ENCODE measurements at regions not wholly inside any gene's neighbourhood (a gene's known extent, or its start where the extent isn't known, plus 50 kb on each side); places are given as distances from the start of the nearest gene placed in this dataset.
A peak's percentile ranks its signal among the peaks of the same experiment; 100 is the strongest.
"Not testable (repeated sequence)": the region's sequence is repeated elsewhere in the genome, so short reads cannot be mapped to it uniquely, and the experiment has no call there.

DNA sequence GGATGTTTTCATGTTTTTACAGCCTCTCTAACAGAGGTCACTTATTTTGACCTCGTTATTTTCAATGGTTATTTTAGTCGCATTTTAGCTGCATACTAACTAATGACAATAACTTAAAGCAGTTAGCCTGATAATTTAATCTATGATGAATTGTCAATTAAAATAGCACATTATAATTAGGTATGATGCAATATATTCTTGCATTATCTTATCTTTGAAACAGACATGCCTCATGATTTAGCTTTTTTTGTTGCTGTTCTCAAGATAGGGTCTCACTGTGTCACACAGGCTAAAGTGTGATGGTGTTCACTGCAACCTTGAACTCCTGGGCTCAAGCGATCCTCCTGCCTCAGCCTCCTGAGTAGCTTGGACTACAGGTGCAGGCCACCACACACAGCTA, 126.4 kb downstream of the KBTBD2 start:
- no peak for DNase-seq (ENCODE audit: low read depth in 2 of 2, low spot score in 1 of 2)

- DNase-seq (ENCODE audit: low read depth in 2 of 2, low spot score in 1 of 2): no peak
These were observed 128.7 kb downstream of the KBTBD2 start for GRCh38 chr7:32762925-32763293.

DNA sequence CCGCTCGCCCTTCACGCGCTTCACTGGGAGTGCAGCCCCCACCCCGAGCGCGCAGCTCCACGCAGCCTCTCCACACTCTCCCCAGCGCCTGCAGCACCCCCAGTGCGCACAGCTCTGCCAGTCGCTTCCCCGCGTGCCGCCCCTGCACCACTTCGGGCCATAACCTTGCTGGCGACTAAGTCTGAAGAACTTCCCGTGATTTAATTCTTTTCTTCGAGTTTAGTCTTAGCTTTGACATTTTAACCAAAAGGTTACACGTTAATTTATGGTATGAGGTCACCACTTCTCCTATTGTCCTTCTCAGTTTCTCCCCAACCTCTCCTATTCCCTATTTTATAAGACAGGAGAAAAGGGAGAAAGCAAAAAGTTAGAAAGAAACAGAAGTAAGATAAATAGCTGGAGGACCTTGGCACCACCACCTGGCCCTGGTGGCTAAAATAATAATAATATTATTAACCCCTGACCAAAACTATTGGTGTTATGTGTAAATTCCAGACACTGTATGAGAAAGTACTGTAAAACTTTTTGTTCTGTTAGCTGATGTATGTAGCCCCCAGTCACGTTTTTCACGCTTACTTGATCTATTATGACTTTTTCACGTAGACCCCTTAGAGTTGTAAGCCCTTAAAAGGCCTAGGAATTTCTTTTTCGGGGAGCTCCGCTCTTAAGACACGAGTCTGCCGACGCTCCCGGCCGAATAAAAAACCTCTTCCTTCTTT, 129.2 kb downstream of the KBTBD2 start:
- DNase-seq (ENCODE audit: low read depth in 2 of 2, low spot score in 1 of 2): not testable (repeated sequence)

GRCh38 chr7:32761451-32762205, 129.9 kb downstream of the KBTBD2 start:
- no peak for DNase-seq (ENCODE audit: low read depth in 2 of 2, low spot score in 1 of 2)

DNA sequence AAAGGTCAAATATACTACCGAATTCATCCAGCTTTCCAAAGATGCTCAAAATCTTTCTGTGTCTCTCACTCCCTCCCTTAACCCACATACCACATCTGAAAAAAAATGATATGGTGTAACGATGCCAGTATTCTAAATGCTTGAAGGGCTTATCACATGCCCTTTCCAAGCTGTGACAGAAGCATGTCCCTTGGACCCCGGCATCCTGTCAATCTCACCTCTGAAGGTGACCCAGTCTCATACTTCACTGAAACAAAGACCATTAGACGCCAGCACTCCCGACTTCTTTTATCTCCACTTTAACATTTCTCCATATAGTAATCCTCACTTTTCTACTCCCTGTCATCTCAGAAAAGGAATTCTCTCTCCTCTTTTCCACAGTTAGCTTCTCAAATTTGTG, 130.8 kb downstream of the KBTBD2 start:
- DNase-seq (ENCODE audit: low read depth in 2 of 2, low spot score in 1 of 2): not testable (repeated sequence)

GRCh38 chr7:32759859-32760258, 131.7 kb downstream of the KBTBD2 start:
- DNase-seq (ENCODE audit: low read depth in 2 of 2, low spot score in 1 of 2): not testable (repeated sequence)

GRCh38 chr7:32753872-32754271, 137.7 kb downstream of the KBTBD2 start:
- DNase-seq (ENCODE audit: low read depth in 2 of 2, low spot score in 1 of 2): not testable (repeated sequence)

- not testable (repeated sequence) for DNase-seq (ENCODE audit: low read depth in 2 of 2, low spot score in 1 of 2)
These were observed 143.2 kb downstream of the KBTBD2 start for GRCh38 chr7:32748337-32748736.

DNA sequence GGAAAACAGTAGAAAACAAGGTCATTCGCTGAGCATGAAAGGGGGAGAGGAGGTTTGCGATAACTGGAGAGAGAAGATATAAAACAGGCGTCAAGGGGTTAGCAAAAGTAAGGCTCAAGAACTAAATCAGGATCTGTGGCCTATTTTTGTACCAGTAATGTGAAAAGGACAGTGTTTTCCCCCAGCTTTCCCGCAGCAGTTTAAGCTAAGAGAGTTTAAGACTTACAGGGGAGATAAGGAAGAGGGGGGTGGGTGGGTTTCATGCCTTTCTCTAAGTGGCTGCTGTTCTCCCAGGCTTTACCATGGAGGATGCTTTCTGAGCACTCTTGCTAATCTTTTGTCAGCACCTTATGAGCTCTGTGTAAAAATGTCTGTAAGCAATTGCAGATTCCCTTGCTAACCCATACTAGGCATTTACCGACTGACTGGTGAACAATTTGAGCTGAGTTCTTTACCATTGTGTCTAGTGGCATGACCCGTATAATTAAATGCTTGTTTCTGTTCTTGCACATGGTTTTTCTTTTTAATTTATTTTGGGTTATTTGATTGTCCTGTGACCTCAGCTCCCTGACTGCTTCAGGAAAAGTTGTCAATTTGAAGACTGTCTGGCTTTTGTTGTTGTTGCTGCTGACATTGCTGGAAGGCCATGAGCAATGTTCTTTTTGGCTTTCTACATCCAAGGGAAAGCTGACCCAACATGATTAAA, 144.0 kb downstream of the KBTBD2 start:
- not testable (repeated sequence) for DNase-seq (ENCODE audit: low read depth in 2 of 2, low spot score in 1 of 2)

GRCh38 chr7:32741853-32742476, 149.6 kb downstream of the KBTBD2 start:
- DNase-seq (ENCODE audit: low read depth in 2 of 2, low spot score in 1 of 2): not testable (repeated sequence)

GRCh38 chr7:32739749-32740148, 151.8 kb downstream of the KBTBD2 start:
- DNase-seq (ENCODE audit: low read depth in 2 of 2, low spot score in 1 of 2): not testable (repeated sequence)

GRCh38 chr7:32738390-32738789, 153.2 kb downstream of the KBTBD2 start:
- not testable (repeated sequence) for DNase-seq (ENCODE audit: low read depth in 2 of 2, low spot score in 1 of 2)

DNA sequence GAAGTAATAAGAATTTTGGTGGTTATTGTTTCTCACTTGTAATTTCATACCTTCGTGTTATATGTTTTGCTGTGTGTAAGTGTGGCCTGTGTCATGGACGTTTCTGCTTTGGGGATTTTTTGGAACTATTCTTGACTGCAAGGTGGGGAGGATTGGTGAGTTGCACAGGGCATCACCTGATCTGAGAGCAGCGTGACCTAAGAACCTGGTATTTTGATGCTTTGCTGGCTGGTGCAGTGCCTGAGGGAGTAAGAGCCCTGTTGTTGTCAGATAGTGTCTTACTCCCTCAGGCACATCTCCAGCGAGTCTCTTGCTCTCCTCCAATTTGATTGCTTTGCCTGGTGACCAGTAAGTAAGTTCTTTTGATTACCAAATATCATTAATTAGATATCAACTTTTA, 158.8 kb downstream of the KBTBD2 start:
- DNase-seq (ENCODE audit: low read depth in 2 of 2, low spot score in 1 of 2): not testable (repeated sequence)

DNA sequence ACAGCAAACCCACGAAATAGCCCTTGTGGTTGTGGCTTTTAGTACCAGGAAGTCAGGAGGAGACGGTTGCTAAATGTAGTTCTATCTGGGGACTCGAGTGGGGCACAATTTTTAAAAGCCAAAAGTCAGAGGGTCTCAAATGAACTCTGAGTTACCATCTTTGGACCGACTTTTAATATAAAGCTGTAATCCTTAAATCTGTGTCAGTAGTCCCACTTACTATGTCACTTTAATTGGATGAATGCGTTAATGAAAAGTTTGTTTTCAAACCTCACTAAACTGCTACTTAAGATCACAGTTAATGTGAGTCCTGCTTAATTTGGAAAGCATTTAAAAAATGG, 162.3 kb downstream of the KBTBD2 start:
- not testable (repeated sequence) for DNase-seq (ENCODE audit: low read depth in 2 of 2, low spot score in 1 of 2)

- not testable (repeated sequence) for DNase-seq (ENCODE audit: low read depth in 2 of 2, low spot score in 1 of 2)
These were observed 162.9 kb downstream of the KBTBD2 start for GRCh38 chr7:32728412-32729334.

DNA sequence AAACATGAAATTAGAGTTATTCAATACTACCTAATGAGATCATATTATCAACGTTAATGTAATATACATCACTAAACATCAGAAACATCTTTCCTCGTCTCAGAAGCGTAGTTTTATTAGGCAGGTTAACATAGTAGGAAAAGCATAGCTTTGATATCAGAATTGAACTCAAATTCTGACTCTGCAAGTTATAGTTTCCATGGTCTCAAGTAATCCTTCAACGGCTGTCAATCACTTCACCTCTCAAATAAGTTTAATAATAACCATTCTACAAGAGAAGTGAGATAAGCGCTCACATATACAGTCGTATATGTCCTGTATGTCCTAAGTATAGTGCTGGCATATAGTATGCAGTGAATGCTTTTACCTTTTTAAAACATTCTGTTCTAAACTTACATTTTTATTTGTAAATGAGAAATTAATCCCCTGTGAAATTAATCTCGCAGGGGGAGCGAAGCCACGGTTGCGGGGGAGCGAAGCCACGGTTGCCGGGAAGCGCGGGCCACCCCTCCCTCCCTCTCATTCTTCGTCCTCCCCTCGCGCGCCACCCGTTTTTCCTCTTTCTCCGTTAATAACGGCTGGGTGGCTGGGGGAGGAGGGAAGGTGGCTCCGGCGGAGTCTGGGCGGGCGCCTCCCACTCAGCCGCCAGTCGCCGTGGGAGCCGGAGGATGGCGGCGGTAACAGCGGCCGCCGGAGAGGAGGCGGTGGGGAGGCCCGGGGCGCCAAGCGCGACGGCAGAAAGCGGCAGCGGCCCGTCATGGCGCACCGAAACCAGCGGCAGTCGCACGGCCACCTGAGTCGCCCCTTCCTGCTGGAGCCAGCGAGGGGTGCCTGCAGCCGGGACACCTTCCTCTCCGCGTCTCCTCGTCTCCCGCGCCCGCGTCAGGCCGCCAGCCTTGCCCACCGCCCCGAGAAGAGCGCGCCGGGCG, 163.8 kb downstream of the KBTBD2 start:
- DNase-seq (ENCODE audit: low read depth in 2 of 2, low spot score in 1 of 2): peak in 1 of 2 donors; percentile 1

DNA sequence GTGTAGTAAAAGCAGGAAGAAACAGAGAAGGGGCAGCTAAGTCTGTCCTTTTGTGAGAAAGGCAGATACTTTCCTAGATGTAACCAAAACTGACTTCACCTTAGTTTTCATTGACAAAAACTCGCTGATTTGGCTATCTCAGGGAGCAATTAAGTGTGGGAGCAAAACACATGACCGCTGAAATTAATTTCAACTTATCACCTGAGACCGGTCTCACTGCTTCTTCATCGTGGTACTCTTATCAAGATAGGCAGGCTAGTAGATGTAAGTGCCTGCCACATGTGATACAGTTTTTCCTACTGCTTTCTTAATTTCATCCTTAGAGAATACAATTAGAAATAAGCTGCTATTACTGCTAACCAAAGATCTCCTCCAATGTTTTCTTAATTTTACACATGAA, 168.7 kb downstream of the KBTBD2 start:
- not testable (repeated sequence) for DNase-seq (ENCODE audit: low read depth in 2 of 2, low spot score in 1 of 2)

- DNase-seq (ENCODE audit: low read depth in 2 of 2, low spot score in 1 of 2): no peak
These were observed 197.4 kb downstream of the KBTBD2 start for GRCh38 chr7:32694182-32694581.

All from stimulated activated CD8-positive, alpha-beta memory T cell treated with anti-CD3 and anti-CD28 coated beads, Interleukin-4, amount 100 ng/mL, for 4 hours (primary cell).